Fibroblast of lung (primary cell): ENCODE measurements at regions not wholly inside any gene's neighbourhood (a gene's known extent, or its start where the extent isn't known, plus 50 kb on each side); places are given as distances from the start of the nearest gene placed in this dataset.

Source experiments
- DNase-seq, 2 donors: peaks; one replicate each; pipeline versions ENCODE4 v3.0.0 to v3.0.0-alpha.2; 2010; ENCODE audit warnings: low read depth in 2 of 2
- H2AFZ ChIP-seq: 2 replicates; pipeline ENCODE4 v1.5.1; 2012; ENCODE audit warnings: low read length, control low read depth, inconsistent platforms
- H3K27ac ChIP-seq: 2 replicates; pipeline ENCODE4 v1.5.1; 2011; ENCODE audit warnings: low read length, control low read depth; ENCODE audit not compliant: insufficient read depth
- H3K27me3 ChIP-seq: 2 replicates; pipeline ENCODE4 v1.5.1; 2011; ENCODE audit warnings: mild to moderate bottlenecking, low read length; ENCODE audit not compliant: control insufficient read depth, insufficient read depth
- H3K36me3 ChIP-seq: 2 replicates; pipeline ENCODE4 v1.5.1; 2011; ENCODE audit warnings: low read length; ENCODE audit not compliant: control insufficient read depth, insufficient read depth
- H3K4me1 ChIP-seq: 2 replicates; pipeline ENCODE4 v1.5.1; 2011; ENCODE audit warnings: low read length; ENCODE audit not compliant: control insufficient read depth, insufficient read depth; ENCODE audit errors: extremely low read depth
- H3K4me2 ChIP-seq: 2 replicates; pipeline ENCODE4 v1.5.1; 2011; ENCODE audit warnings: low read length, control low read depth; ENCODE audit not compliant: insufficient read depth; ENCODE audit errors: extremely low read depth
- H3K4me3 ChIP-seq, 4 experiments: fragments of 200-600 bp in 1 of 4; sonication (generic) in 1 of 4; replicated peaks in 1 of 4; 2 replicates each; pipeline ENCODE4 v1.5.1; 2011 to 2016; ENCODE audit warnings: low read length in 4 of 4, low read depth in 3 of 4, mild to moderate bottlenecking in 3 of 4, control low read depth in 2 of 4, inconsistent platforms in 1 of 4, mixed read lengths in 1 of 4; ENCODE audit not compliant: insufficient read depth in 1 of 4; ENCODE audit errors: control extremely low read depth in 1 of 4
- H3K79me2 ChIP-seq: 2 replicates; pipeline ENCODE4 v1.5.1; 2012; ENCODE audit warnings: mild to moderate bottlenecking, low read length, inconsistent platforms; ENCODE audit not compliant: control insufficient read depth, insufficient read depth
- H3K9ac ChIP-seq: 2 replicates; pipeline ENCODE4 v1.5.1; 2011; ENCODE audit warnings: mild to moderate bottlenecking, low read length, control low read depth; ENCODE audit not compliant: insufficient read depth
- H3K9me3 ChIP-seq: 2 replicates; pipeline ENCODE4 v1.5.1; 2012; ENCODE audit warnings: low read depth, low read length; ENCODE audit not compliant: control insufficient read depth, insufficient read depth
- H4K20me1 ChIP-seq: 2 replicates; pipeline ENCODE4 v1.5.1; 2011; ENCODE audit warnings: low read length; ENCODE audit not compliant: control insufficient read depth, insufficient read depth; ENCODE audit errors: extremely low read depth
- CTCF ChIP-seq, 2 donors: IDR thresholded peaks in 1 of 2; conservative IDR thresholded peaks in 1 of 2; 1 replicate in 1 of 2; 2 replicates in 1 of 2; pipeline ENCODE4 v1.5.1; 2011 to 2012; ENCODE audit warnings: low read length in 2 of 2, control low read depth in 1 of 2, inconsistent platforms in 1 of 2, low read depth in 1 of 2, mild to moderate bottlenecking in 1 of 2
- EZH2 ChIP-seq: IDR thresholded peaks from 2 replicates; pipeline ENCODE4 v1.5.1; 2012; ENCODE audit warnings: low read length, control low read depth, mild to moderate bottlenecking; ENCODE audit errors: missing control alignments

DNA sequence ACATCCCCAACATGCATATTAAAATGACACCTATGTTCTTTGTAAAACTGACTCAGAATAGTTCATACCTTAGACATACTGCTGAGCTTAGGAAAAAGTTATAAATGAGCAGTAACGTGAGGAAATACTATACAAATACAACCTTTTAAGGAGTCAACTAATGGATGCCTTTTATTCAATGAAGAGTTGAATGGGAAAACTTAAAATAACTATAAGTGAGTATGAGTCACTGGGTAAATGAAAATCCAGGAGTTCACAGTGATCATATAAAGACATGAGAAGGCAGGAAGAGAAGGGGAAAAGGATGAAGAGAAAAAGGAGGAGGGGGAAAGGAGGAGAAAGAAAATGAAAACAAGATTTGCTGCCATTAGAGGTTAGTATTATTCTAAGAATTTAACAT lies 157.8 kb upstream of the PCDH15 start:
- DNase-seq = no peak
- Histone ChIP-seq H2AFZ (no peak overlapping the region), H3K9ac (no peak overlapping the region), H3K4me1 (no peaks in the 10 kb centered on the region), H3K79me2 (no peaks in the 10 kb centered on the region), H3K36me3 (no peaks in the 10 kb centered on the region), H3K27ac (no peak overlapping the region), H3K4me2 (no peak overlapping the region), H3K9me3 (no peaks in the 10 kb centered on the region), H4K20me1 (no peaks in the 10 kb centered on the region), H3K4me3 (no peak overlapping the region), H3K27me3 (no peaks in the 10 kb centered on the region)
- no peak for TF ChIP-seq EZH2
- TF ChIP-seq CTCF (conservative IDR thresholded peaks at IDR 0.05 in 1 of 2, IDR thresholded peaks at IDR 0.05 in 1 of 2; ENCODE audit: low read depth in 1 of 2, low read length in 2 of 2) = no peak

- H3K4me2 ChIP-seq = no peak overlapping the region
- H3K27me3 ChIP-seq = no peaks in the 10 kb centered on the region
- H3K4me3 ChIP-seq = no peak overlapping the region
- H3K36me3 ChIP-seq = no peaks in the 10 kb centered on the region
- no peak overlapping the region for H3K27ac ChIP-seq
- no peaks in the 10 kb centered on the region for H3K79me2 ChIP-seq
- H2AFZ ChIP-seq = no peak overlapping the region
- H3K9me3 ChIP-seq = no peaks in the 10 kb centered on the region
- no peaks in the 10 kb centered on the region for H4K20me1 ChIP-seq
- TF ChIP-seq EZH2 (no peak), CTCF (conservative IDR thresholded peaks at IDR 0.05 in 1 of 2, IDR thresholded peaks at IDR 0.05 in 1 of 2; ENCODE audit: low read depth in 1 of 2, low read length in 2 of 2) (no peak)
- DNase-seq = no peak
- H3K4me1 ChIP-seq = no peaks in the 10 kb centered on the region
- no peak overlapping the region for H3K9ac ChIP-seq
Measured at GRCh38 chr10:54947605-54948004, 146.6 kb upstream of the PCDH15 start.

- H3K79me2 ChIP-seq = no peaks in the 10 kb centered on the region
- H3K4me2 ChIP-seq = no peak overlapping the region
- TF ChIP-seq CTCF (conservative IDR thresholded peaks at IDR 0.05 in 1 of 2, IDR thresholded peaks at IDR 0.05 in 1 of 2; ENCODE audit: low read depth in 1 of 2, low read length in 2 of 2) (peak in 1 of 2 donors; percentile 14), EZH2 (no peak)
- no peaks in the 10 kb centered on the region for H3K4me1 ChIP-seq
- H3K9me3 ChIP-seq = no peaks in the 10 kb centered on the region
- H3K9ac ChIP-seq = no peak overlapping the region
- DNase-seq = peak in 1 of 2 donors; percentile 1
- no peak overlapping the region for H3K27ac ChIP-seq
- H3K4me3 ChIP-seq = no peak overlapping the region
- H4K20me1 ChIP-seq = no peaks in the 10 kb centered on the region
- no peaks in the 10 kb centered on the region for H3K36me3 ChIP-seq
- no peaks in the 10 kb centered on the region for H3K27me3 ChIP-seq
- H2AFZ ChIP-seq = no peak overlapping the region
Measured at GRCh38 chr10:54940418-54940817, 139.4 kb upstream of the PCDH15 start.
